GM12878 (cell line): ENCODE measurements at regions not wholly inside any gene's neighbourhood (a gene's known extent, or its start where the extent isn't known, plus 50 kb on each side); places are given as distances from the start of the nearest gene placed in this dataset.

Experiments
- ATAC-seq: fragments of 200-7000 bp; cut with Tn5 transposase; 3 replicates; pipeline ENCODE4 v1.9.1; 2020; ENCODE audit warnings: mild to moderate bottlenecking, moderate library complexity
- BruUV-seq: library from RNA; stranded (reverse); fragments of 400-500 nt; replicated peaks from 2 replicates; lab custom pipeline; 2021; lab: Mats Ljungman, UMichigan
- CTCF ChIA-PET: fragments of 300-600 bp; sonication (Branson Sonifier 250); formaldehyde crosslinking; extraction: SDS; loops from one replicate; lab custom pipeline; 2021; ENCODE audit warnings: inconsistent platforms; lab: Yijun Ruan, JAX
- POLR2A ChIA-PET: fragments of 350-600 bp; formaldehyde crosslinking; extraction: SDS; loops from one replicate; lab custom pipeline; 2021; ENCODE audit warnings: inconsistent platforms; lab: Charles Lee
- RAD21 ChIA-PET: fragments of 300-600 bp; sonication (Branson Sonifier 250); formaldehyde crosslinking; loops from one replicate; lab custom pipeline; 2023; ENCODE audit warnings: antibody characterized with exemption; ENCODE audit not compliant: unreplicated experiment; lab: Charles Lee
- SMC1A ChIA-PET: fragments of 300-600 bp; sonication (Branson Sonifier 250); formaldehyde crosslinking; loops from one replicate; lab custom pipeline; 2023; ENCODE audit not compliant: unreplicated experiment, uncharacterized antibody; lab: Charles Lee
- DNase-seq: peaks from one replicate; pipeline ENCODE4 v3.0.0-alpha.2; 2011; ENCODE audit warnings: low read depth, low spot score
- FAIRE-seq: peaks from 3 replicates; lab custom pipeline; 2011; peaks lifted over from hg19 to GRCh38; lab: Jason Lieb, UNC
- H2AFZ ChIP-seq: 2 replicates; pipeline ENCODE4 v1.6.0; 2011; ENCODE audit warnings: low read depth, low read length, control low read depth; ENCODE audit not compliant: control insufficient read depth
- H3K27ac ChIP-seq: 2 replicates; pipeline ENCODE4 v1.5.1; 2011; ENCODE audit warnings: control low read depth; ENCODE audit not compliant: control insufficient read depth, insufficient read depth
- H3K27me3 ChIP-seq, 2 experiments: replicated peaks in 1 of 2; 2 replicates each; pipeline versions ENCODE4 v1.6.0 to v1.6.1; 2011; ENCODE audit warnings: low read length in 1 of 2; ENCODE audit not compliant: control insufficient read depth in 2 of 2, insufficient read depth in 2 of 2
- H3K36me3 ChIP-seq, 2 experiments: 2 replicates each; pipeline ENCODE4 v1.5.1; 2011; ENCODE audit warnings: low read length in 1 of 2; ENCODE audit not compliant: control insufficient read depth in 2 of 2, insufficient read depth in 2 of 2
- H3K4me1 ChIP-seq: 2 replicates; pipeline ENCODE4 v1.6.1; 2011; ENCODE audit warnings: mild to moderate bottlenecking, low read length, moderate library complexity, mixed read lengths; ENCODE audit not compliant: control insufficient read depth, insufficient read depth
- H3K4me2 ChIP-seq: 2 replicates; pipeline ENCODE4 v1.6.0; 2011; ENCODE audit warnings: control low read depth; ENCODE audit not compliant: control insufficient read depth, insufficient read depth
- H3K4me3 ChIP-seq: fragments of 200-600 bp; sonication (generic); 2 replicates; pipeline ENCODE4 v1.5.1; 2016
- H3K79me2 ChIP-seq: 2 replicates; pipeline ENCODE4 v1.6.0; 2011; ENCODE audit warnings: low read length; ENCODE audit not compliant: control insufficient read depth, insufficient read depth
- H3K9ac ChIP-seq: 2 replicates; pipeline ENCODE4 v1.8.0; 2011; ENCODE audit warnings: low read length, control low read depth, mixed read lengths; ENCODE audit not compliant: control insufficient read depth, insufficient read depth
- H3K9me3 ChIP-seq: replicated peaks from 3 replicates; pipeline ENCODE4 v1.5.1; 2011; ENCODE audit warnings: mild to moderate bottlenecking, low read length; ENCODE audit not compliant: control insufficient read depth, insufficient read depth
- H4K20me1 ChIP-seq: 2 replicates; pipeline ENCODE4 v1.6.0; 2011; ENCODE audit not compliant: control insufficient read depth, insufficient read depth
- BRCA1 ChIP-seq: IDR thresholded peaks from 2 replicates; pipeline ENCODE4 v1.6.1; 2011; ENCODE audit warnings: low read depth, low read length, improper control_type of control experiment
- E2F4 ChIP-seq: IDR thresholded peaks from 2 replicates; pipeline ENCODE4 v1.6.1; 2012; ENCODE audit warnings: low read depth, low read length, improper control_type of control experiment
- FOXM1 ChIP-seq: IDR thresholded peaks from 2 replicates; pipeline ENCODE4 v1.6.1; 2012; ENCODE audit warnings: low read depth, mild to moderate bottlenecking, inconsistent platforms, low read length, moderate library complexity
- KLF5 ChIP-seq: fragments of 450-650 bp; IDR thresholded peaks from 2 replicates; pipeline ENCODE4 v1.6.1; 2014; ENCODE audit warnings: mild to moderate bottlenecking; ENCODE audit not compliant: partially characterized antibody
- SMARCA5 ChIP-seq: fragments of 450-650 bp; IDR thresholded peaks from 2 replicates; pipeline ENCODE4 v1.6.1; 2017; ENCODE audit warnings: mild to moderate bottlenecking
- ZNF217 ChIP-seq: fragments of 450-650 bp; IDR thresholded peaks from 2 replicates; pipeline ENCODE4 v1.6.1; 2017; ENCODE audit warnings: antibody characterized with exemption, mild to moderate bottlenecking
- ZNF592 ChIP-seq: fragments of 450-650 bp; IDR thresholded peaks from 2 replicates; pipeline ENCODE4 v1.6.1; 2017; ENCODE audit warnings: mild to moderate bottlenecking, moderate library complexity
- WGBS: methylation state at CpG from one replicate; pipeline ENCODE4 v1.1.6; 2016; ENCODE audit warnings: low lambda C conversion rate; ENCODE audit not compliant: insufficient replicate concordance, insufficient coverage; ENCODE audit errors: missing lambda C conversion rate; 5-methylcytosine and 5-hydroxymethylcytosine counted together
- in situ Hi-C: fragments of 300-500 bp; cut with MboI; formaldehyde crosslinking; loops from 9 replicates; pipeline ENCODE4 v1.14.3; 2018; ENCODE audit warnings: mixed read lengths
- intact Hi-C: fragments of 100-400 bp; cut with micrococcal nuclease; formaldehyde crosslinking; loops from one replicate; pipeline ENCODE4 v1.14.2; 2022; ENCODE audit not compliant: unreplicated experiment
- TF ChIP-seq, protein P1 (sequence below): IDR thresholded peaks from 2 replicates; pipeline ENCODE4 v1.6.1; 2011; ENCODE audit warnings: borderline replicate concordance, low read depth, mild to moderate bottlenecking, moderate library complexity, mixed read lengths, low read length; ENCODE audit not compliant: insufficient read depth; ENCODE audit errors: extremely low read length

- ATAC-seq = no peak
- Histone ChIP-seq H3K4me1 (no peaks in the 10 kb centered on the region), H3K79me2 (no peaks in the 10 kb centered on the region), H3K27ac (no peak overlapping the region), H3K9me3 (no peaks in the 10 kb centered on the region), H3K4me2 (no peak overlapping the region), H3K4me3 (no peak overlapping the region), H3K9ac (no peak overlapping the region), H3K36me3 (no peaks in the 10 kb centered on the region), H2AFZ (no peak overlapping the region), H4K20me1 (no peaks in the 10 kb centered on the region), H3K27me3 (no peaks in the 10 kb centered on the region)
- DNase-seq = no peak
- in situ Hi-C loops (no loop called here), intact Hi-C loops (no loop called here)
- ChIA-PET SMC1A (no interaction called here), CTCF (no interaction called here), POLR2A (no interaction called here), RAD21 (no interaction called here)
- no peak for FAIRE-seq
- TF ChIP-seq SMARCA5 (no peak), BRCA1 (no peak), E2F4 (no peak), KLF5 (no peak), ZNF217 (no peak), ZNF592 (no peak), FOXM1 (no peak)
- TF ChIP-seq, protein P1, sequence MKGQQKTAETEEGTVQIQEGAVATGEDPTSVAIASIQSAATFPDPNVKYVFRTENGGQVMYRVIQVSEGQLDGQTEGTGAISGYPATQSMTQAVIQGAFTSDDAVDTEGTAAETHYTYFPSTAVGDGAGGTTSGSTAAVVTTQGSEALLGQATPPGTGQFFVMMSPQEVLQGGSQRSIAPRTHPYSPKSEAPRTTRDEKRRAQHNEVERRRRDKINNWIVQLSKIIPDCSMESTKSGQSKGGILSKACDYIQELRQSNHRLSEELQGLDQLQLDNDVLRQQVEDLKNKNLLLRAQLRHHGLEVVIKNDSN = no peak
- BruUV-seq = no TSS peak
- 0% methylated on average over 2 of the region's 2 CpGs for WGBS
Measured at GRCh38 chr1:79531790-79532189, 525.3 kb upstream of the ADGRL4 start.
